ENCODE measurements at regions not wholly inside any gene's neighbourhood (a gene's known extent, or its start where the extent isn't known, plus 50 kb on each side); places are given as distances from the start of the nearest gene placed in this dataset.

DNA sequence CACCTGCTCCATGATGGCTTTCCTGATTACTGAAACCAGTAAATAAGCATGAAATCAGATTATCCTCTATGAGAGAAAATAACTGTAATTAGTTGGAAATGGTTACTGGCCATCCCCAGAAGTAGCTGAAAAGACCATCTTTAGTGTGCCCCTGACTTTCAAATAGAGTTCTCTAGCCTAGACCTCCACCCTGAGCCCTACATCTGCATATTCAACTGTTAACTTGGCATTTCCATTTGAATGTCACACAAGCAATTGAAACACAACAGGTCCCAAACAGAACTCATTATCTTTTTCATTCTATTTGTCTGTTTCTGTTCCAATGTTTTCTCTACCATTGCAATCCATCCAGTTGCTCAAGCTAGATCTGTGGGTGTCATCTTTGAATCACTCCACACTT lies 952.3 kb downstream of the RPA4 start:
- TF ChIP-seq, protein P1, sequence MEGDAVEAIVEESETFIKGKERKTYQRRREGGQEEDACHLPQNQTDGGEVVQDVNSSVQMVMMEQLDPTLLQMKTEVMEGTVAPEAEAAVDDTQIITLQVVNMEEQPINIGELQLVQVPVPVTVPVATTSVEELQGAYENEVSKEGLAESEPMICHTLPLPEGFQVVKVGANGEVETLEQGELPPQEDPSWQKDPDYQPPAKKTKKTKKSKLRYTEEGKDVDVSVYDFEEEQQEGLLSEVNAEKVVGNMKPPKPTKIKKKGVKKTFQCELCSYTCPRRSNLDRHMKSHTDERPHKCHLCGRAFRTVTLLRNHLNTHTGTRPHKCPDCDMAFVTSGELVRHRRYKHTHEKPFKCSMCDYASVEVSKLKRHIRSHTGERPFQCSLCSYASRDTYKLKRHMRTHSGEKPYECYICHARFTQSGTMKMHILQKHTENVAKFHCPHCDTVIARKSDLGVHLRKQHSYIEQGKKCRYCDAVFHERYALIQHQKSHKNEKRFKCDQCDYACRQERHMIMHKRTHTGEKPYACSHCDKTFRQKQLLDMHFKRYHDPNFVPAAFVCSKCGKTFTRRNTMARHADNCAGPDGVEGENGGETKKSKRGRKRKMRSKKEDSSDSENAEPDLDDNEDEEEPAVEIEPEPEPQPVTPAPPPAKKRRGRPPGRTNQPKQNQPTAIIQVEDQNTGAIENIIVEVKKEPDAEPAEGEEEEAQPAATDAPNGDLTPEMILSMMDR (IDR thresholded peaks at IDR 0.05; ENCODE audit: low read length) = no peak
- TF ChIP-seq EZH2 (IDR thresholded peaks at IDR 0.05; ENCODE audit: borderline replicate concordance, low read length) = no peak
